ENCODE measurements at regions not wholly inside any gene's neighbourhood (a gene's known extent, or its start where the extent isn't known, plus 50 kb on each side); places are given as distances from the start of the nearest gene placed in this dataset.

GRCh38 chr5:126062398-126063221, 360.6 kb upstream of the GRAMD2B start:
- no peaks in the 10 kb centered on the region for H3F3A ChIP-seq (ENCODE audit: low read length, unreplicated experiment)
- intact Hi-C loops (cut with micrococcal nuclease) = no loop called here
- H3K36me3 ChIP-seq (ENCODE audit: low read depth, low read length) = no peaks in the 10 kb centered on the region
- POLR2A ChIA-PET (ENCODE audit: unreplicated experiment) = no interaction called here
- no peaks in the 10 kb centered on the region for H3K4me1 ChIP-seq (ENCODE audit: insufficient read depth, low read length)
- H3K9me2 ChIP-seq (replicated peaks; ENCODE audit: low read length) = no peaks in the 10 kb centered on the region
- H3K4me3 ChIP-seq (ENCODE audit: low read length) = no peak overlapping the region
- H2AFZ ChIP-seq (ENCODE audit: low read length) = no peak overlapping the region
- TF ChIP-seq EZH2phosphoT487 (IDR thresholded peaks at IDR 0.05; ENCODE audit: borderline replicate concordance, low read length) (no peak), CTCF (conservative IDR thresholded peaks at IDR 0.05; ENCODE audit: low read depth, low read length) (no peak), EZH2 (IDR thresholded peaks at IDR 0.05; ENCODE audit: low read length, unreplicated experiment) (no peak)
- H3K27me3 ChIP-seq (ENCODE audit: low read length) = no peaks in the 10 kb centered on the region
- CTCF ChIA-PET = no interaction called here
- no peaks in the 10 kb centered on the region for H4K20me1 ChIP-seq (ENCODE audit: low read length)
- DNase-seq = no peak
- H3K9ac ChIP-seq (ENCODE audit: low read length) = no peak overlapping the region
- no peak for ATAC-seq
- no peak overlapping the region for H3K27ac ChIP-seq (ENCODE audit: low read length)
- no peak overlapping the region for H3K4me2 ChIP-seq (ENCODE audit: low read length)
- no peaks in the 10 kb centered on the region for H3K79me2 ChIP-seq (ENCODE audit: low read length)
- H3K9me3 ChIP-seq (ENCODE audit: low read length) = no peaks in the 10 kb centered on the region
- BruUV-seq (replicated peaks) = no TSS peak

- CTCF ChIA-PET = no interaction called here
Observed at GRCh38 chr5:126065061-126065460, 358.1 kb upstream of the GRAMD2B start.

More at GRCh38 chr5:126065061-126065460, 358.1 kb upstream of the GRAMD2B start:
- H3F3A ChIP-seq (ENCODE audit: low read length, unreplicated experiment) = no peaks in the 10 kb centered on the region
- no peaks in the 10 kb centered on the region for H3K4me1 ChIP-seq (ENCODE audit: insufficient read depth, low read length)
- H3K36me3 ChIP-seq (ENCODE audit: low read depth, low read length) = no peaks in the 10 kb centered on the region
- intact Hi-C loops (cut with micrococcal nuclease) = no loop called here
- H2AFZ ChIP-seq (ENCODE audit: low read length) = no peak overlapping the region
- no peaks in the 10 kb centered on the region for H3K27me3 ChIP-seq (ENCODE audit: low read length)
- no peaks in the 10 kb centered on the region for H3K9me2 ChIP-seq (replicated peaks; ENCODE audit: low read length)
- POLR2A ChIA-PET (ENCODE audit: unreplicated experiment) = no interaction called here
- H3K79me2 ChIP-seq (ENCODE audit: low read length) = no peaks in the 10 kb centered on the region
- no TSS peak for BruUV-seq (replicated peaks)
- H4K20me1 ChIP-seq (ENCODE audit: low read length) = no peaks in the 10 kb centered on the region
- H3K4me3 ChIP-seq (ENCODE audit: low read length) = no peak overlapping the region
- ATAC-seq (no peak), DNase-seq (no peak)
- no peak overlapping the region for H3K4me2 ChIP-seq (ENCODE audit: low read length)
- no peak overlapping the region for H3K9ac ChIP-seq (ENCODE audit: low read length)
- no peak for TF ChIP-seq EZH2 (IDR thresholded peaks at IDR 0.05; ENCODE audit: low read length, unreplicated experiment)
- no peak for TF ChIP-seq CTCF (conservative IDR thresholded peaks at IDR 0.05; ENCODE audit: low read depth, low read length)
- TF ChIP-seq EZH2phosphoT487 (IDR thresholded peaks at IDR 0.05; ENCODE audit: borderline replicate concordance, low read length) = no peak
- no peaks in the 10 kb centered on the region for H3K9me3 ChIP-seq (ENCODE audit: low read length)
- H3K27ac ChIP-seq (ENCODE audit: low read length) = no peak overlapping the region
